C4-2B (cell line): ENCODE measurements at regions not wholly inside any gene's neighbourhood (a gene's known extent, or its start where the extent isn't known, plus 50 kb on each side); places are given as distances from the start of the nearest gene placed in this dataset.

Experiments
- CTCF ChIP-seq: fragments of 450-650 bp; conservative IDR thresholded peaks from 2 replicates; pipeline ENCODE4 v1.5.1; 2017; ENCODE audit warnings: mild to moderate bottlenecking
- ZFX ChIP-seq: fragments of 450-650 bp; IDR thresholded peaks from 2 replicates; pipeline ENCODE4 v1.6.1; 2017

GRCh38 chrX:66892004-66892403 lies 253.1 kb upstream of the EDA2R start:
- no peak for TF ChIP-seq CTCF
- TF ChIP-seq ZFX = no peak
